Testis (tissue), 2 donors: ENCODE measurements at regions not wholly inside any gene's neighbourhood (a gene's known extent, or its start where the extent isn't known, plus 50 kb on each side); places are given as distances from the start of the nearest gene placed in this dataset.

Source experiments
- DNase-seq: peaks from one replicate; pipeline ENCODE4 v3.0.0-alpha.2; 2019
- H3K27ac ChIP-seq, 2 donors: fragments of 200-600 bp; sonication (generic); one replicate each; pipeline ENCODE4 v1.5.1; 2019
- H3K27me3 ChIP-seq: fragments of 200-600 bp; sonication (generic); one replicate; pipeline ENCODE4 v1.5.1; 2019
- H3K36me3 ChIP-seq: fragments of 200-600 bp; sonication (generic); one replicate; pipeline ENCODE4 v1.5.1; 2017; ENCODE audit warnings: low read depth; ENCODE audit errors: missing control alignments
- H3K4me1 ChIP-seq: fragments of 200-600 bp; sonication (generic); one replicate; pipeline ENCODE4 v1.5.1; 2019
- H3K4me3 ChIP-seq, 2 donors: fragments of 200-600 bp; sonication (generic); one replicate each; pipeline ENCODE4 v1.5.1; 2017 to 2019
- H3K9me3 ChIP-seq: fragments of 200-600 bp; sonication (generic); one replicate; pipeline ENCODE4 v1.5.1; 2017
- POLR2A ChIP-seq: fragments of 450-650 bp; IDR thresholded peaks from one replicate; pipeline ENCODE4 v1.6.1; 2017; ENCODE audit warnings: antibody characterized with exemption, mild to moderate bottlenecking, moderate library complexity
- WGBS, 2 donors: methylation state at CpG; one replicate each; pipeline ENCODE4 v1.1.5; 2018; 5-methylcytosine and 5-hydroxymethylcytosine counted together
- intact Hi-C: fragments of 100-400 bp; cut with DNase I; formaldehyde crosslinking; loops from one replicate; pipeline ENCODE4 v1.15.1; 2023; ENCODE audit warnings: low total_unique reads
- TF ChIP-seq, protein P1 (sequence below), 3 experiments: fragments of 450-650 bp in 2 of 3; fragments of 200-600 bp in 1 of 3; sonication (generic) in 1 of 3; IDR thresholded peaks; one replicate each; pipeline ENCODE4 v1.5.1; 2016 to 2019; ENCODE audit warnings: antibody characterized with exemption in 3 of 3, mild to moderate bottlenecking in 2 of 3, moderate library complexity in 1 of 3

DNA sequence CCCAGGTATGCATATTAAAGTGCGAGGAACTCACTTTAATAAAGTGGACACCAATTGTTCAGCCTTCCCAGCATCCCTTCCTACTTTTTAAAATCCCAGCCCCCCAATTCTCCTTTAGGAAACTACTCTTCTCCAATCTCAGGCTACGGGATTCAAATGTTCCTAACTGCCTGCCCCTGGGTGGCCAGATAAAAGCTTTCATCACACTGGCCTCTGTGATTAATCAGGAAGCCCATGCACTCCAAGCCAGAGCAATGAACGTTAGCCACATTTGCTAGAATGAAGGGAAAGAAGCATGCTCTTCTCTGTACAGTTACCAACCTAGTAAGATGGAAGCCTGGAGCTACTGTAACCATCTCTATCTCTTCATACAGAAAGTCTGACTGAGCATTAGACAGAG, 250.3 kb upstream of the UBE2E2 start:
- 66 to 73% methylated on average over 3 of the region's 3 CpGs for WGBS, 2 donors
- DNase-seq: no peak
- Histone ChIP-seq H3K9me3 (no peaks in the 10 kb centered on the region), H3K27me3 (no peaks in the 10 kb centered on the region), H3K4me1 (peaks cover 2% of the 10 kb centered on the region), H3K27ac (no peak overlapping the region), H3K4me3 (no peak overlapping the region), H3K36me3 (no peaks in the 10 kb centered on the region)
- intact Hi-C loops: no loop called here
- no peak for TF ChIP-seq POLR2A
- TF ChIP-seq, protein P1, sequence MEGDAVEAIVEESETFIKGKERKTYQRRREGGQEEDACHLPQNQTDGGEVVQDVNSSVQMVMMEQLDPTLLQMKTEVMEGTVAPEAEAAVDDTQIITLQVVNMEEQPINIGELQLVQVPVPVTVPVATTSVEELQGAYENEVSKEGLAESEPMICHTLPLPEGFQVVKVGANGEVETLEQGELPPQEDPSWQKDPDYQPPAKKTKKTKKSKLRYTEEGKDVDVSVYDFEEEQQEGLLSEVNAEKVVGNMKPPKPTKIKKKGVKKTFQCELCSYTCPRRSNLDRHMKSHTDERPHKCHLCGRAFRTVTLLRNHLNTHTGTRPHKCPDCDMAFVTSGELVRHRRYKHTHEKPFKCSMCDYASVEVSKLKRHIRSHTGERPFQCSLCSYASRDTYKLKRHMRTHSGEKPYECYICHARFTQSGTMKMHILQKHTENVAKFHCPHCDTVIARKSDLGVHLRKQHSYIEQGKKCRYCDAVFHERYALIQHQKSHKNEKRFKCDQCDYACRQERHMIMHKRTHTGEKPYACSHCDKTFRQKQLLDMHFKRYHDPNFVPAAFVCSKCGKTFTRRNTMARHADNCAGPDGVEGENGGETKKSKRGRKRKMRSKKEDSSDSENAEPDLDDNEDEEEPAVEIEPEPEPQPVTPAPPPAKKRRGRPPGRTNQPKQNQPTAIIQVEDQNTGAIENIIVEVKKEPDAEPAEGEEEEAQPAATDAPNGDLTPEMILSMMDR (IDR thresholded peaks at IDR 0.05): no peak

DNA sequence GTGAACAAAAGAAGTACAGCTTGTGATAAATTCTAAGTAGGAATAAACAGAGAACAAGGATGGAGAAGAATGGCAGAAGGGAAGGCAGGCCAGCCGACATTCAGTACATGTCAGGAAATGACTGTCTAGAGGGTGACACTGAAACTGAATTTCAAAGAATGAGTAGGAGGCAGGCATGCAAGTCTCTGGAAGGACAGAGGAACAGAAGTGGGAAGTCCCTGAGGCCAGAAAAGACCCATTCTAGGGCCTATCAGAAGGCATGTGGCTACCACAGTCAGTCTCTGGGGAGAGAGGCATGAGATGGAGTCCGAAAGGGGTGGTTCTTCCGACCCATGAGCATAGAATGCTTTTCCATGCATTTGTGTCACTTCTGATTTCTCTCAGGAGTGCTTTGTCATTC, 243.5 kb upstream of the UBE2E2 start:
- intact Hi-C loops: no loop called here
- no peaks in the 10 kb centered on the region for H3K4me1 ChIP-seq
- WGBS, 2 donors: 77 to 80% methylated on average over 3 of the region's 3 CpGs
- H3K27ac ChIP-seq: no peak overlapping the region
- no peaks in the 10 kb centered on the region for H3K36me3 ChIP-seq
- H3K4me3 ChIP-seq: no peak overlapping the region
- TF ChIP-seq, protein P1 (IDR thresholded peaks at IDR 0.05): no peak
- no peak for TF ChIP-seq POLR2A
- no peaks in the 10 kb centered on the region for H3K27me3 ChIP-seq
- DNase-seq: no peak
- no peaks in the 10 kb centered on the region for H3K9me3 ChIP-seq

DNA sequence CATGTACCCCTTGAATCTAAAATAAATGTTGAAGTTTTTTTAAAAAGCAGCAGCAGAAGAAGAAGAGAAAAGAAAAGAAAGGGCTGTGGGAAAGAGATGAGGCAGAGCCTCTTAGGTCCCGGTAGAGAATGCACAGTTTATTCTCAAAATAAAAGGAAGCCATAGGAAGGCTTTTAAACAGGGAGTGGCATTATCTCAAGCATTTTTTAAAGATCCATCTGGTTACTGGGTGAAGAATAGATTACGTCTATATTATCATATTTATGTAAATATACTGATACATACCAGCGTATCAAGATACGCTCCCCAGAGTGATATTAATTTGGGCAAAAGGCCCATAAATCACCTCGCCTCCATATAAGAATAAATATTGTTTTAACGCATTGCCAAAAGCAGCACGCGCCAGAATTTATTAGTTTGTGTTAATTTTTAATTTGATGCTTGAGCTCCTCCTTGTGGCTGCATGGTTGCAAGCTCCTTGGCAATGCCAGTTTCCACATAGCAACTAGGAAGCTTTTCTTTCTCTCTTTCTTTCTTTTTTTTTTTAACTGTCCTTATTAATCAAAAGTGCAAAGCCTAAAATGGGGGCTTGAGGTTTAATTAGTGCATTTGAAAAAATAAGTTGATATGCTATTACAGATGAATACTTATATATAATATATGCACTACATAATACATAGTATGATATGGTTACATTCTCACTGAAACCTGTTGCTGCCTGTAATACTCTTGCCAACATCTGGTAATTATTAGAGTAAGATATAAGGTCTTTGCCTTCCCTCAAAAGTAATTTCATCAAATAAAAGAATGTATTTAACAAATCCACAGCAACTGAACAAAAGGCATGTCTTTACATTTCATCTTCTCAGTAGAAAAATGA, 242.8 kb upstream of the UBE2E2 start:
- peak; percentile 67 for DNase-seq
- 19 to 32% methylated on average over 8 of the region's 8 CpGs for WGBS, 2 donors
- H3K27me3 ChIP-seq: no peaks in the 10 kb centered on the region
- no peak for TF ChIP-seq POLR2A
- TF ChIP-seq, protein P1 (IDR thresholded peaks at IDR 0.05): peak; percentile 57 to 69 (median 64)
- H3K9me3 ChIP-seq: no peaks in the 10 kb centered on the region
- H3K27ac ChIP-seq: no peak overlapping the region
- no peaks in the 10 kb centered on the region for H3K4me1 ChIP-seq
- H3K4me3 ChIP-seq: no peak overlapping the region
- intact Hi-C loops: no loop called here
- H3K36me3 ChIP-seq: no peaks in the 10 kb centered on the region

DNA sequence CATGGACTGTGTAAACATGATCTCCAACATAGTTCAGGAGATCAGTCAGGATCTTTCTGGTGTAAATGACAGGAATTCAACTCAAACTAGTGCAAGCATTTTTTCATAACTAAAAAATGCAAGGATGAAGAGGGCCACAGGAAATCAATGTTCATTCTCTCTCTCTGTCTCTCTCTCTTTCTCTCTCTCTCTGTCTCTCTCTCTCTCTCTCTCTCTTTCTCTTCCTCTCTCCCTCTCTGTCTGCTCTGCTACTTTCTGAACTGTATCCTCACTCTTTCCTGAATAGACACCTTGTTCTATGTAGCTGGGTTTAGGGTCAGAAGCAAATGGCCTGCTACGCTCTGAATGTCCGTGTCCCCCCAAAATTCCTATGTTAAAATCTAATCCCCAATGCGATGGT, 240.9 kb upstream of the UBE2E2 start:
- H3K36me3 ChIP-seq: no peaks in the 10 kb centered on the region
- H3K27ac ChIP-seq: no peak overlapping the region
- intact Hi-C loops: no loop called here
- DNase-seq: no peak
- H3K4me3 ChIP-seq: no peak overlapping the region
- TF ChIP-seq, protein P1 (IDR thresholded peaks at IDR 0.05): no peak
- no peak for TF ChIP-seq POLR2A
- WGBS, 2 donors: 73 to 83% methylated on average over 3 of the region's 3 CpGs
- H3K9me3 ChIP-seq: no peaks in the 10 kb centered on the region
- no peaks in the 10 kb centered on the region for H3K27me3 ChIP-seq
- H3K4me1 ChIP-seq: no peaks in the 10 kb centered on the region

DNA sequence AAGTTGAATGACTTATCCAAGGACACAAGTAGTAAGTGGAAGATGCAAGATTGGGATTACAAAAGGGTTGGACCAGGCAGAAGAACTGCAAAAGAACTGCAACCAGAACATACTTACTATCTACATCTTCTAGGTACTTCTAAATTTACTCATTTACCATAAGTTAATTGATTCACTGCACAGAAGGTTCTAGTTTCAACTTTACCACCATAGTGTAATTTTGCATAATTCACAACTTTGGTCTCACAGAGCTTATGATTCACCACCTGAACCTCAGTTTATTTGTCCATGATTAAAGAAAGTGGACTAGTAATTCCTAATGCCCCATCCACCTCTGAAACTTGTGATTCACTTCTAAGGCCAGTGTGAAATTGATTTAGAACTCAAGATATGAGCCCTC, 236.8 kb upstream of the UBE2E2 start:
- H3K4me3 ChIP-seq: no peak overlapping the region
- no peak overlapping the region for H3K27ac ChIP-seq
- no peak for TF ChIP-seq POLR2A
- TF ChIP-seq, protein P1 (IDR thresholded peaks at IDR 0.05): no peak
- intact Hi-C loops: no loop called here
- no peaks in the 10 kb centered on the region for H3K36me3 ChIP-seq
- no peaks in the 10 kb centered on the region for H3K4me1 ChIP-seq
- no peaks in the 10 kb centered on the region for H3K9me3 ChIP-seq
- H3K27me3 ChIP-seq: no peaks in the 10 kb centered on the region
- DNase-seq: no peak
